HG03354 (cell line): ENCODE measurements at regions not wholly inside any gene's neighbourhood (a gene's known extent, or its start where the extent isn't known, plus 50 kb on each side); places are given as distances from the start of the nearest gene placed in this dataset.

Experiments
- ATAC-seq: cut with Tn5 transposase; IDR thresholded peaks from one replicate; pipeline ENCODE4 v1.9.1; 2021; ENCODE audit warnings: mild to moderate bottlenecking; ENCODE audit not compliant: unreplicated experiment, poor library complexity, severe bottlenecking

DNA sequence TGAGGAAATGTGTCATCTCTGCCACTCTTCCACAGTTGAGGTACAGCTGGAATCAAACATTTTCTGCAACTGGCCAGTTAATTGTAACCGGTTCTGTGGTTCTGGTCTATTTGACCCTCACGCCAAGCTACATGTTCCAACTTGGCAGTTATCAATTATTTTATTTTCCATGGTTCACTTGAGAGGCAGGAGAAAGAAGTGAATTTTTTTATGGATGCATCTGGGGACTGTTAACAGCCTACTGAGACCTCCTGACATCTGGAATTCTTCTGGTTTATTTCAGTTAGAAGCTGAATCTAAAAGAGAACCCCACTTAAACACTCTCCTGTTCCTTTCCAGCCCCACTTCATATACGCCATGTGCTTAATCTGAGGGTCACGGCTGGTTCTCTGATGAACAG is 372.3 kb downstream of the DNAH5 start:
- ATAC-seq: no peak

GRCh38 chr5:13569090-13569715 is 375.3 kb downstream of the DNAH5 start:
- ATAC-seq: no peak

- ATAC-seq: no peak
These were observed 376.7 kb downstream of the DNAH5 start for GRCh38 chr5:13567819-13568218.

GRCh38 chr5:13566871-13567339 is 377.6 kb downstream of the DNAH5 start:
- ATAC-seq: no peak

- ATAC-seq: no peak
These were observed 386.1 kb downstream of the DNAH5 start for GRCh38 chr5:13558408-13558807.

DNA sequence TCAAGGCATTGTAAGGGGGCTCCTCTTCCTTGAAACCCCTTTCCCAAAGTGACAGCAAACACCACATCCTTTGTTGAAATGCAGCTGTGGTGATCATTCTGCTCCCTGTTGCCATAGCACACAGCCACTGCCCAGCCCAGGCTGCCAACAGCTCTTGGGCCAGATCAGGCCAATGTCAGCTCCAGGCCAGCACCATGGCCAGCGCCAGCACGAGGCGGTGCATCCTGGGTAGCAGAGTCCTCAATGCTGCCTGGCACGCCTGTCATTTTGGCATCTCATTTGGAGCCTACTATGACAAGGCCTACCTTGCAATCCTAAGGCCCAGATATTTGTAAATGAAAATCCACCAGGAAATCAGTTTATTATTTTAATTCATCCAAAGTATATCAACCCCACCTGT is 390.6 kb downstream of the DNAH5 start:
- no peak for ATAC-seq

- ATAC-seq: no peak
These were observed 392.1 kb downstream of the DNAH5 start for GRCh38 chr5:13552361-13552760.

DNA sequence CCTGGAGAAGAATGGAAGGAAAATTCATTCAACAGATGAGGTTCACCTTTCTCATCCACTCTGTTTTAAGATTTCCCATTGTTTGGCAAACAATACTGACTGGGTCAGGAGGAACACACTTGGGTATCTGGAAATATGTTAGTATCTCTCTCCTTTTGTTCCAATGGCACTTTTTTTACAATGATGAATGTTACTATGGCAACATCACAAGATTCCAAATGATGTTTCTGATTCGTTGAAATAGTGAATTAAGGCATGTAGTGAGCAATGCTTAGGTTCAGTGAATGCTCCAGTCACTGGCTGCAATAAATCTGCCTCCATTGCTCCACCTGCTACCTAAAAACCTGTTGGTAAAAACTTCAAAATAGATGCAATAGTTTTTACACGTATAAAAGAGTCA is 392.8 kb downstream of the DNAH5 start:
- no peak for ATAC-seq

- no peak for ATAC-seq
These were observed 404.2 kb downstream of the DNAH5 start for GRCh38 chr5:13540168-13540750.

DNA sequence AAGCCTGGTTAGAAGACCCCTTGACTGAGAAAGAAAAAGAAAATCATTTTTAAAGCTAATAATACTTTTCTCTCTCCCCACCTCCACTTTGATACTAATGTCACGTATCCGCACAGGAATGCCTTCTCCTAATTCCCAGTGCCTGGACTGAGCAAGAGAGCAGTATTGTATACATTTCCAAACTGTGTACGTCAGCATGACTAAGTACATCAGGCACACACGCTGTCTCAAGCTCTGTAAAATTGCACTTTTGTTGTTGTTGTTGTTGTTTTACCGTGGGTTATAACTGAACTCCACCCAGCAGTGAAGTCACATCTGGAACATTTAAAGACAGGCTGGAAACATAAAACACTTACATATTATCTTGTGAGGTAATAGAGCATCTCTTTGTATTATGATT is 407.6 kb downstream of the DNAH5 start:
- no peak for ATAC-seq

DNA sequence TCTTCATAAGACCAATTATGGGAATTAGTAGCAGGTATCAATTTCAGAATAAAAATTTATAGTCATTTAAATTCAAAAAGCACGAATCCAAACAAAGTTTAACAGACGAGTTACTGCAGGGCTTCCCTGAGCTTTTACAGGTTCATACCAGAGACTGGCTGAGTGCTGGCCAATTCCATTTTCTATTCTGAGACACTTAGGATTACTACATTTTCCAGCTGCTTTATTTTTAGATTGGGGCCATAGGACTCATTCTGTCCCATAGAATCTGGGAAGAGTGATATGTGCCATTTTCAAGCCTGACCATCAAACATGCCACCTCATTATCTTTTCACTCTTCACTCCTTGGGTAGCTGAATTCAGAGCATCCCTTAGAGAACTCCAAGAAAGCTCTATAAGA is 410.7 kb downstream of the DNAH5 start:
- ATAC-seq: no peak

- ATAC-seq: no peak
These were observed 415.2 kb downstream of the DNAH5 start for GRCh38 chr5:13529300-13529699.

- no peak for ATAC-seq
These were observed 419.6 kb downstream of the DNAH5 start for GRCh38 chr5:13524936-13525335.

GRCh38 chr5:13519131-13519530 is 425.4 kb downstream of the DNAH5 start:
- ATAC-seq: no peak

DNA sequence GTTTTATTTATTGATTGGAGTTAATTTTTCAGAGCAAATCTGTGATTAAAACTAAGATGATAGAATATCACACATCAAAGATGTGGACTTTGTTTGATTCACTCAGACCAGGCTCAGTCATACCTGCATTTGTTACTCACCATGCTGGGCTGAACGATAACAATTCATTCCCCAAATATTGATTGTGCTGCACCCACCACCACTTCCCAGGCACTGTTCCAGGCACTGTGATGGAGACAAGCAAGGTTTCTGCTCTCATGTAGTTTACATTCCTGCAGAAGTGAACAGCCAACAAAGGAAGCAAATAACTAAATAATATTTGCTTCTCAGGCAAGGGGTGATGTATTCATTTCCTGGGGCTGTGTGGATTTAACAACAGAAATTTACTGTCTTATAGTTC is 428.3 kb downstream of the DNAH5 start:
- ATAC-seq: no peak

GRCh38 chr5:13511442-13511841 is 433.0 kb downstream of the DNAH5 start:
- no peak for ATAC-seq

DNA sequence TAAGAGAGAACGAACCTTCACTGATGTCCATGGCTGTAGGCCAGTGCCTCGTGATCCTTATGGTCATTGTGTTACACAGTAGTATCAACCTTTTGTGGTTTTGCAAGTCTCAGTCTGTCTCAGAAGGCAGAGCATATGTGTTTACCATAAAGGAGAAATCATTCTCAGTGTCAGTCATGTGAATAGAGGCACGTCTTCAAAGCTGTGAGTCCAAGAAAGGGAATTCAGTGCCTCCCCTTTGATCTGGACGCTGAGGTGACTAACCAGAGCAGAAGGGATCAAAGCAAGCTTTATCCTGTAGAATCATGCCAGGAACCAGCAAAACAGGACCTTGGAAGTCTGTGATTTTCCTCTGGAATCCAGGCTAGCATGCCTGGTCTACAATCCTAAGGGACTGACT is 433.9 kb downstream of the DNAH5 start:
- ATAC-seq: no peak

GRCh38 chr5:13508559-13508958 is 435.9 kb downstream of the DNAH5 start:
- ATAC-seq: no peak

GRCh38 chr5:13505326-13505725 is 439.2 kb downstream of the DNAH5 start:
- no peak for ATAC-seq

DNA sequence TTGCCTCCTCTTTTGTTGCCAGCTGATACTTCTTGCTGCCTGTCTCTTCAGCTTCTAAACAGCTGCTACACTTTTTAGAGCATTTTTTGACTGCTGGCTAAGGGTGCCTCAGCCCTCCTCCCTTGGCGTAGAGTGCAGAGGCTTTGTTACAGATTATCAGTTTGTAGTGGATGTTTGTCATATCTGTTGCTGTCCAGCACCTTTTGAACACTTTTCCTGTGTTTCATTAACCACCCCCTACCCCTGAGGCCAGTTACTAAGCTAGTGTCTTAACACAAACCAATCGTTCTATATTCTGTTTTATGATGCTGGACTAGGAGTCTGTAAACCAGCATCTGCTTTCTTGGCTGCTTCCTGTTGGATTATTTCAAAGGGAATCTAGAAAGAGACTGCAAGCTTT is 441.5 kb downstream of the DNAH5 start:
- no peak for ATAC-seq

- no peak for ATAC-seq
These were observed 443.3 kb downstream of the DNAH5 start for GRCh38 chr5:13501176-13501575.

DNA sequence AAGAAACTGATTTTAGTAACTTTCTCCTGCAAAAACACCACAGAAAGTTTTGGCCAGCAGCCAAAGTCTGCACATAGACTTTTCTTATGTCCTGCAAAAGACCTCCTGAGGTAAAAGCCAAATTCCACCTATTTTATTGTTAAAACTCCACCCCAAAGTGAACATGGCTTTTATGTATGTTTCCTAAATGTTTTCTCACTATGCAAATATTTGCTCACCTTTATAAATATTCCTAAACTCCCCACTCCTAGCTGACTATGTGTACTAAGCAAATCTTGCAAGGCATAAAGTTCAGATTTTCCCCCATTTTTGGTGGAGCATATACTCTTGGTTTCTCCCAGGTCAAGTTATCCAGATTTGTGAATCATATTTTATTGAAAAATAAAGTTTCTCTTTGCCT is 446.2 kb downstream of the DNAH5 start:
- ATAC-seq: no peak
